OCI-M1 (cell line): ENCODE measurements at regions not wholly inside any gene's neighbourhood (a gene's known extent, or its start where the extent isn't known, plus 50 kb on each side); places are given as distances from the start of the nearest gene placed in this dataset.

ENCODE experiments used
- DNase-seq: peaks from one replicate; lab custom pipeline; 2025; lab: John Stamatoyannopoulos, UW

DNA sequence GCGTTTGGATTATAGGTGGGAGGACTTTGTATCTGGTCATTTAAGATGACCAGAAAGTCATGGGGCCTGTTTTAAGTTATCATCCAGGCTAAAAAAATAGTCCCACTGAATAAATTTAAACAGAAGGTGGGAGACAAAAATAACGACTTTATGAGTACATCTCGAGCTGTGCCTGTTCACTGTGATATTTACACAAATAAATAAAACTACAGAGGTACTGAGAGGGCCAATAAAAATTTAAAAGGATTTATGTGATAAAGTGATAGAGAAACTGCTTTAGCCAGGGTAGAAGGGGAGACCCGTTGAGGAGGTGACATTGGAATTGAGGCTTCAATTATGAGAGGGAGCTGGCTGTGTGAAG is 53.4 kb upstream of the PMEPA1 start:
- DNase-seq: no peak

DNA sequence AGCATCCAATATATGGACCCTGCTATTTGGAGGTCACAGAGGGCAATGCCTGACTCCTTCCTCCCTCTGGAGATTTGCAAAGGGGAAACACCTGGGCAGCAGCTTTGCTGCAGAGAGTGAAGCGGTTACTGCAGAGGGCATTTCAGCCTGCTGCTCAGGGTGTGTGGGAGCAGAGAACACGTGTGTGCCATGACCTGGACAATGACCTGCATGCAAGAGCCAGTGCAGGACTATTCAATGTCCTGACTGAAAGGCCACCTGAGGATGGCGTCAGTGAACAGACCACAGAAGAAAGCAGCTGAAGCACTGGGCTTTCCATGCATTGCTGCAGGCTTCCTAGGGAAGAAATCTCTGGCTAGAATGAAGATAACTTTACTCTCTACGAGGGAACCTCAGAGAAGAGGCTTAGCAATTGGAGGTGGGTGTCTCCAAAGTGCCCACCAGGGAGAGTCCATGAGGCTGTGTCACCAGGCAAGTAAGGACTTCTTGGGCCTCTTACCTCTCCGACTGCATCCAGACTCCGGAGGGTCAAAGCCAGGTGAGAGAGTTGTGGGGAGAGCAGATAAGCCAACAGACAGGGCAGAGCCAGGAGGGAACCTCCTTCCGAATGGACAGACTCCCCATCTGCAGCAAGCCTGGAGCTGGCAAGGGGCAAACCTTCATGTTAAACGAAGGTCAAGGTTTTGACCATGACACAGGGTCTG is 52.9 kb upstream of the PMEPA1 start:
- no peak for DNase-seq

GRCh38 chr20:57761413-57761734 is 51.6 kb upstream of the PMEPA1 start:
- DNase-seq: no peak

- DNase-seq: no peak
Observed at GRCh38 chr20:57760698-57761412, 51.0 kb upstream of the PMEPA1 start.

GRCh38 chr20:57759724-57760123 is 49.9 kb upstream of the PMEPA1 start:
- no peak for DNase-seq
